HepG2 (cell line): ENCODE measurements at regions not wholly inside any gene's neighbourhood (a gene's known extent, or its start where the extent isn't known, plus 50 kb on each side); places are given as distances from the start of the nearest gene placed in this dataset.

Experiments used
- ATAC-seq: fragments of 200-7000 bp; cut with Tn5 transposase; 3 replicates; pipeline ENCODE4 v1.9.1; 2020; ENCODE audit warnings: mild to moderate bottlenecking, moderate library complexity
- BruUV-seq: library from RNA; stranded (reverse); fragments of 400-500 nt; replicated peaks from 2 replicates; lab custom pipeline; 2021; lab: Mats Ljungman, UMichigan
- CTCF ChIA-PET: fragments of 300-600 bp; formaldehyde crosslinking; extraction: SDS; loops from one replicate; lab custom pipeline; 2021; ENCODE audit warnings: low total read pairs, inconsistent platforms, low intra/inter-chr PET ratio; lab: Yijun Ruan, JAX
- POLR2A ChIA-PET: fragments of 350-600 bp; sonication (Branson Sonifier 250); formaldehyde crosslinking; loops from one replicate; lab custom pipeline; 2020; ENCODE audit warnings: antibody characterized with exemption, inconsistent platforms; lab: Yijun Ruan, JAX
- DNase-seq: peaks from one replicate; pipeline ENCODE4 v3.0.0-alpha.2; 2015; ENCODE audit warnings: low spot score
- FAIRE-seq: peaks from 3 replicates; lab custom pipeline; 2011; peaks lifted over from hg19 to GRCh38; lab: Jason Lieb, UNC
- H2AFZ ChIP-seq: one replicate; pipeline ENCODE4 v1.6.1; 2011; ENCODE audit warnings: low read length, inconsistent platforms
- H3K27ac ChIP-seq: fragments of 300-600 bp; 3 replicates; pipeline ENCODE4 v1.8.0; 2011; ENCODE audit warnings: mixed run types, mild to moderate bottlenecking, mixed read lengths, low read length, inconsistent platforms; ENCODE audit not compliant: insufficient read depth; ENCODE audit errors: extremely low read length
- H3K27me3 ChIP-seq, 2 experiments: fragments of 200-600 bp in 1 of 2; 2 replicates in 1 of 2; 3 replicates in 1 of 2; pipeline versions ENCODE4 v1.6.0 to v1.8.0; 2011; ENCODE audit warnings: low read length in 2 of 2, mild to moderate bottlenecking in 2 of 2, moderate library complexity in 2 of 2, inconsistent platforms in 1 of 2; ENCODE audit not compliant: insufficient read depth in 2 of 2, control insufficient read depth in 1 of 2
- H3K36me3 ChIP-seq, 2 experiments: fragments of 200-600 bp in 1 of 2; replicated peaks in 1 of 2; 2 replicates in 1 of 2; 3 replicates in 1 of 2; pipeline versions ENCODE4 v1.5.1 to v1.8.0; 2011; ENCODE audit warnings: low read length in 2 of 2, inconsistent platforms in 1 of 2; ENCODE audit not compliant: insufficient read depth in 2 of 2, control insufficient read depth in 1 of 2
- H3K4me1 ChIP-seq: 2 replicates; pipeline ENCODE4 v1.5.1; 2012; ENCODE audit warnings: low read length, inconsistent platforms; ENCODE audit not compliant: insufficient read depth
- H3K4me2 ChIP-seq: 2 replicates; pipeline ENCODE4 v1.6.0; 2011; ENCODE audit warnings: low read depth, low read length, inconsistent platforms
- H3K4me3 ChIP-seq, 3 experiments: fragments of 200-600 bp in 1 of 3; sonication (generic), shearing (Covaris generic) in 1 of 3; replicated peaks in 1 of 3; 2 replicates each; pipeline ENCODE4 v1.5.1; 2011 to 2016; ENCODE audit warnings: low read length in 3 of 3, inconsistent platforms in 2 of 3, low read depth in 2 of 3, mild to moderate bottlenecking in 2 of 3, control low read depth in 1 of 3, mixed read lengths in 1 of 3; ENCODE audit not compliant: insufficient read depth in 1 of 3
- H3K79me2 ChIP-seq: one replicate; pipeline ENCODE4 v1.6.1; 2011; ENCODE audit warnings: low read length, inconsistent platforms; ENCODE audit not compliant: insufficient read depth
- H3K9ac ChIP-seq: 2 replicates; pipeline ENCODE4 v1.6.0; 2011; ENCODE audit warnings: mild to moderate bottlenecking, low read depth, low read length, inconsistent platforms; ENCODE audit not compliant: insufficient read depth
- H3K9me3 ChIP-seq: 2 replicates; pipeline ENCODE4 v1.5.1; 2012; ENCODE audit warnings: mild to moderate bottlenecking, low read length
- H4K20me1 ChIP-seq: 2 replicates; pipeline ENCODE4 v1.6.0; 2011; ENCODE audit warnings: inconsistent platforms, mild to moderate bottlenecking, low read length, moderate library complexity; ENCODE audit not compliant: insufficient read depth
- AGO2 ChIP-seq: fragments of 200-400 bp; formaldehyde crosslinking; optimal IDR thresholded peaks from 2 replicates; pipeline ENCODE3; 2017; ENCODE audit warnings: mild to moderate bottlenecking, low read depth, low read length, moderate library complexity
- ARID4A ChIP-seq: sonication (generic); formaldehyde crosslinking; IDR thresholded peaks from 2 replicates; pipeline ENCODE4 v1.5.0; 2020; ENCODE audit warnings: mild to moderate bottlenecking, missing genetic modification reagents, borderline replicate concordance
- BHLHE40 ChIP-seq: IDR thresholded peaks from 2 replicates; pipeline ENCODE4 v1.6.1; 2011; ENCODE audit warnings: low read length, improper control_type of control experiment
- HMG20A ChIP-seq: IDR thresholded peaks from 2 replicates; pipeline ENCODE4 v1.6.1; 2016; ENCODE audit warnings: borderline replicate concordance
- PPARG ChIP-seq: conservative IDR thresholded peaks from 2 replicates; pipeline ENCODE4 v1.6.1; 2016; ENCODE audit warnings: missing biosample characterization, missing genetic modification reagents
- RFXANK ChIP-seq: IDR thresholded peaks from 2 replicates; pipeline ENCODE4 v1.6.1; 2016
- SNRNP70 ChIP-seq: fragments of 200-400 bp; formaldehyde crosslinking; IDR thresholded peaks from 2 replicates; pipeline ENCODE4 v1.6.1; 2017; ENCODE audit warnings: mild to moderate bottlenecking, low read depth, low read length, moderate library complexity
- TGIF2 ChIP-seq: IDR thresholded peaks from 2 replicates; pipeline ENCODE4 v1.6.1; 2016; ENCODE audit warnings: control low read depth, missing compliant biosample characterization
- ZBTB8A ChIP-seq: sonication (generic); formaldehyde crosslinking; IDR thresholded peaks from 2 replicates; pipeline ENCODE4 v1.4.0; 2020; ENCODE audit warnings: mild to moderate bottlenecking, low read depth, missing genetic modification reagents, borderline replicate concordance
- ZFP41 ChIP-seq: sonication (generic); formaldehyde crosslinking; IDR thresholded peaks from 2 replicates; pipeline ENCODE4 v1.4.0; 2020; ENCODE audit warnings: mild to moderate bottlenecking, missing genetic modification reagents, borderline replicate concordance
- ZMYM3 ChIP-seq: sonication (generic); formaldehyde crosslinking; IDR thresholded peaks from 2 replicates; pipeline ENCODE4 v1.5.1; 2020; ENCODE audit warnings: mild to moderate bottlenecking, missing genetic modification reagents
- ZNF569 ChIP-seq: sonication (generic); formaldehyde crosslinking; IDR thresholded peaks from 2 replicates; pipeline ENCODE4 v1.5.0; 2020; ENCODE audit warnings: mild to moderate bottlenecking, missing genetic modification reagents, moderate library complexity, borderline replicate concordance
- ZNF737 ChIP-seq: sonication (generic); formaldehyde crosslinking; IDR thresholded peaks from 2 replicates; pipeline ENCODE4 v1.5.0; 2020; ENCODE audit warnings: missing genetic modification reagents, mild to moderate bottlenecking, borderline replicate concordance
- ZNF782 ChIP-seq: sonication (generic); formaldehyde crosslinking; IDR thresholded peaks from 2 replicates; pipeline ENCODE4 v1.4.0; 2020; ENCODE audit warnings: missing genetic modification reagents, mild to moderate bottlenecking, borderline replicate concordance
- WGBS: methylation state at CpG from one replicate; pipeline ENCODE4 v1.1.6; 2017; ENCODE audit warnings: low lambda C conversion rate; 5-methylcytosine and 5-hydroxymethylcytosine counted together
- in situ Hi-C: cut with HindIII; loops from 2 replicates; pipeline ENCODE4 v1.10.0; 2017; ENCODE audit warnings: low pct_unique_long_range_greater_than_20kb; ENCODE audit not compliant: extremely low pct_ligation_motif_present
- intact Hi-C: fragments of 100-400 bp; cut with micrococcal nuclease; formaldehyde crosslinking; loops from one replicate; pipeline ENCODE4 v1.10.0; 2022; ENCODE audit not compliant: unreplicated experiment
- TF ChIP-seq, protein P1 (sequence below): conservative IDR thresholded peaks from 2 replicates; pipeline ENCODE4 v1.6.1; 2018; ENCODE audit warnings: missing genetic modification reagents
- TF ChIP-seq, protein P2 (sequence below): sonication (generic); formaldehyde crosslinking; IDR thresholded peaks from 2 replicates; pipeline ENCODE4 v1.5.0; 2020; ENCODE audit warnings: missing genetic modification reagents

GRCh38 chr12:125216756-125217155, 151.5 kb downstream of the AACS start:
- WGBS: 65% methylated on average over 7 of the region's 14 CpGs
- CTCF ChIA-PET: no interaction called here
- H3K36me3 ChIP-seq: no peaks in the 10 kb centered on the region
- no peak overlapping the region for H3K9ac ChIP-seq
- no peak overlapping the region for H2AFZ ChIP-seq
- H3K27me3 ChIP-seq: peaks cover 1 to 25% of the 10 kb centered on the region in 2 experiments; a peak in 3 of 5 replicates
- no peaks in the 10 kb centered on the region for H3K9me3 ChIP-seq
- H3K4me3 ChIP-seq: no peak overlapping the region
- TF ChIP-seq, protein P1, sequence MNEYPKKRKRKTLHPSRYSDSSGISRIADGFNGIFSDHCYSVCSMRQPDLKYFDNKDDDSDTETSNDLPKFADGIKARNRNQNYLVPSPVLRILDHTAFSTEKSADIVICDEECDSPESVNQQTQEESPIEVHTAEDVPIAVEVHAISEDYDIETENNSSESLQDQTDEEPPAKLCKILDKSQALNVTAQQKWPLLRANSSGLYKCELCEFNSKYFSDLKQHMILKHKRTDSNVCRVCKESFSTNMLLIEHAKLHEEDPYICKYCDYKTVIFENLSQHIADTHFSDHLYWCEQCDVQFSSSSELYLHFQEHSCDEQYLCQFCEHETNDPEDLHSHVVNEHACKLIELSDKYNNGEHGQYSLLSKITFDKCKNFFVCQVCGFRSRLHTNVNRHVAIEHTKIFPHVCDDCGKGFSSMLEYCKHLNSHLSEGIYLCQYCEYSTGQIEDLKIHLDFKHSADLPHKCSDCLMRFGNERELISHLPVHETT (CRISPR knock-in tag): no peak
- TF ChIP-seq ARID4A (CRISPR knock-in tag) (no peak), RFXANK (CRISPR knock-in tag) (no peak), ZMYM3 (CRISPR knock-in tag) (no peak), PPARG (no peak), SNRNP70 (no peak), TGIF2 (CRISPR knock-in tag) (no peak), BHLHE40 (no peak), HMG20A (CRISPR knock-in tag) (no peak), AGO2 (no peak), ZNF737 (no peak), ZFP41 (CRISPR knock-in tag) (no peak), ZNF782 (CRISPR knock-in tag) (no peak), ZBTB8A (CRISPR knock-in tag) (no peak), ZNF569 (CRISPR knock-in tag) (no peak)
- TF ChIP-seq, protein P2, sequence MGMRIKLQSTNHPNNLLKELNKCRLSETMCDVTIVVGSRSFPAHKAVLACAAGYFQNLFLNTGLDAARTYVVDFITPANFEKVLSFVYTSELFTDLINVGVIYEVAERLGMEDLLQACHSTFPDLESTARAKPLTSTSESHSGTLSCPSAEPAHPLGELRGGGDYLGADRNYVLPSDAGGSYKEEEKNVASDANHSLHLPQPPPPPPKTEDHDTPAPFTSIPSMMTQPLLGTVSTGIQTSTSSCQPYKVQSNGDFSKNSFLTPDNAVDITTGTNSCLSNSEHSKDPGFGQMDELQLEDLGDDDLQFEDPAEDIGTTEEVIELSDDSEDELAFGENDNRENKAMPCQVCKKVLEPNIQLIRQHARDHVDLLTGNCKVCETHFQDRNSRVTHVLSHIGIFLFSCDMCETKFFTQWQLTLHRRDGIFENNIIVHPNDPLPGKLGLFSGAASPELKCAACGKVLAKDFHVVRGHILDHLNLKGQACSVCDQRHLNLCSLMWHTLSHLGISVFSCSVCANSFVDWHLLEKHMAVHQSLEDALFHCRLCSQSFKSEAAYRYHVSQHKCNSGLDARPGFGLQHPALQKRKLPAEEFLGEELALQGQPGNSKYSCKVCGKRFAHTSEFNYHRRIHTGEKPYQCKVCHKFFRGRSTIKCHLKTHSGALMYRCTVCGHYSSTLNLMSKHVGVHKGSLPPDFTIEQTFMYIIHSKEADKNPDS (CRISPR knock-in tag): no peak
- intact Hi-C loops (no loop called here), in situ Hi-C loops (no loop called here)
- H3K79me2 ChIP-seq: no peaks in the 10 kb centered on the region
- no peak for FAIRE-seq
- no TSS peak for BruUV-seq
- POLR2A ChIA-PET: no interaction called here
- no peaks in the 10 kb centered on the region for H3K4me1 ChIP-seq
- no peak for ATAC-seq
- no peak overlapping the region for H3K27ac ChIP-seq
- no peak overlapping the region for H3K4me2 ChIP-seq
- H4K20me1 ChIP-seq: no peaks in the 10 kb centered on the region
- DNase-seq: no peak
